ENCODE measurements at regions not wholly inside any gene's neighbourhood (a gene's known extent, or its start where the extent isn't known, plus 50 kb on each side); places are given as distances from the start of the nearest gene placed in this dataset.

- intact Hi-C loops (cut with DNase I) = no loop called here
- Histone ChIP-seq H3K4me3 (no peak overlapping the region), H3K4me1 (replicated peaks) (no peaks in the 10 kb centered on the region), H3K36me3 (no peaks in the 10 kb centered on the region), H3K27ac (no peak overlapping the region), H3K9me3 (no peaks in the 10 kb centered on the region), H3K27me3 (replicated peaks; ENCODE audit: insufficient read depth) (no peaks in the 10 kb centered on the region)
- 71% methylated on average over 10 of the region's 10 CpGs for WGBS
- TF ChIP-seq POLR2AphosphoS5 (IDR thresholded peaks at IDR 0.05) = no peak
- TF ChIP-seq POLR2A (IDR thresholded peaks at IDR 0.05) = no peak
- TF ChIP-seq CTCF (IDR thresholded peaks at IDR 0.05) = no peak
- no peak for DNase-seq (ENCODE audit: low spot score)
Measured at GRCh38 chr18:45317948-45318640, 297.2 kb upstream of the SLC14A2 start.

- Histone ChIP-seq H3K9me3 (no peaks in the 10 kb centered on the region), H3K27me3 (replicated peaks; ENCODE audit: insufficient read depth) (no peaks in the 10 kb centered on the region), H3K36me3 (no peaks in the 10 kb centered on the region), H3K4me3 (no peak overlapping the region), H3K4me1 (replicated peaks) (no peaks in the 10 kb centered on the region), H3K27ac (no peak overlapping the region)
- no peak for TF ChIP-seq POLR2AphosphoS5 (IDR thresholded peaks at IDR 0.05)
- no peak for TF ChIP-seq POLR2A (IDR thresholded peaks at IDR 0.05)
- TF ChIP-seq CTCF (IDR thresholded peaks at IDR 0.05) = no peak
- intact Hi-C loops (cut with DNase I) = loop anchor here (5.0 to 10.0 kb wide), 4 partner anchors 73 to 638 kb away; partner anchors contain the start of gene SETBP1
- DNase-seq (ENCODE audit: low spot score) = no peak
- 76% methylated on average over 3 of the region's 3 CpGs for WGBS
Measured at GRCh38 chr18:45320724-45321123, 294.6 kb upstream of the SLC14A2 start.

GRCh38 chr18:45321520-45321919 lies 293.8 kb upstream of the SLC14A2 start:
- Histone ChIP-seq H3K27me3 (replicated peaks; ENCODE audit: insufficient read depth) (no peaks in the 10 kb centered on the region), H3K36me3 (no peaks in the 10 kb centered on the region), H3K4me1 (replicated peaks) (no peaks in the 10 kb centered on the region), H3K27ac (no peak overlapping the region), H3K4me3 (no peak overlapping the region), H3K9me3 (no peaks in the 10 kb centered on the region)
- TF ChIP-seq POLR2A (IDR thresholded peaks at IDR 0.05) (no peak), CTCF (IDR thresholded peaks at IDR 0.05) (no peak), POLR2AphosphoS5 (IDR thresholded peaks at IDR 0.05) (no peak)
- intact Hi-C loops (cut with DNase I) = loop anchor here (5.0 to 10.0 kb wide), 4 partner anchors 74 to 639 kb away; partner anchors contain the start of gene SETBP1
- DNase-seq (ENCODE audit: low spot score) = peak; percentile 5
- 58% methylated on average over 8 of the region's 8 CpGs for WGBS

- Histone ChIP-seq H3K9me3 (no peaks in the 10 kb centered on the region), H3K27ac (no peak overlapping the region), H3K4me3 (no peak overlapping the region), H3K4me1 (replicated peaks) (no peaks in the 10 kb centered on the region), H3K27me3 (replicated peaks; ENCODE audit: insufficient read depth) (no peaks in the 10 kb centered on the region), H3K36me3 (no peaks in the 10 kb centered on the region)
- TF ChIP-seq CTCF (IDR thresholded peaks at IDR 0.05) (no peak), POLR2A (IDR thresholded peaks at IDR 0.05) (no peak), POLR2AphosphoS5 (IDR thresholded peaks at IDR 0.05) (no peak)
- no peak for DNase-seq (ENCODE audit: low spot score)
- intact Hi-C loops (cut with DNase I) = loop anchor here (5.0 to 10.0 kb wide), 4 partner anchors 75 to 640 kb away; partner anchors contain the start of gene SETBP1
- 94% methylated on average over 4 of the region's 4 CpGs for whole genome bisulfite sequencing
Measured at GRCh38 chr18:45322343-45322742, 292.9 kb upstream of the SLC14A2 start.

GRCh38 chr18:45324101-45324494 lies 291.2 kb upstream of the SLC14A2 start:
- TF ChIP-seq POLR2AphosphoS5 (IDR thresholded peaks at IDR 0.05) (no peak), POLR2A (IDR thresholded peaks at IDR 0.05) (no peak), CTCF (IDR thresholded peaks at IDR 0.05) (no peak)
- H3K9me3 ChIP-seq = no peaks in the 10 kb centered on the region
- H3K27ac ChIP-seq = peak overlapping the region in 1 of 2 donors; percentile 10
- 19% methylated on average over 3 of the region's 3 CpGs for WGBS
- DNase-seq (ENCODE audit: low spot score) = no peak
- H3K4me3 ChIP-seq = no peak overlapping the region
- intact Hi-C loops (cut with DNase I) = loop anchor here (5.0 to 10.0 kb wide), 4 partner anchors 77 to 642 kb away; partner anchors contain the start of gene SETBP1
- no peaks in the 10 kb centered on the region for H3K4me1 ChIP-seq (replicated peaks)
- H3K36me3 ChIP-seq = no peaks in the 10 kb centered on the region
- H3K27me3 ChIP-seq (replicated peaks; ENCODE audit: insufficient read depth) = no peaks in the 10 kb centered on the region
